ENCODE measurements at regions not wholly inside any gene's neighbourhood (a gene's known extent, or its start where the extent isn't known, plus 50 kb on each side); places are given as distances from the start of the nearest gene placed in this dataset.

DNA sequence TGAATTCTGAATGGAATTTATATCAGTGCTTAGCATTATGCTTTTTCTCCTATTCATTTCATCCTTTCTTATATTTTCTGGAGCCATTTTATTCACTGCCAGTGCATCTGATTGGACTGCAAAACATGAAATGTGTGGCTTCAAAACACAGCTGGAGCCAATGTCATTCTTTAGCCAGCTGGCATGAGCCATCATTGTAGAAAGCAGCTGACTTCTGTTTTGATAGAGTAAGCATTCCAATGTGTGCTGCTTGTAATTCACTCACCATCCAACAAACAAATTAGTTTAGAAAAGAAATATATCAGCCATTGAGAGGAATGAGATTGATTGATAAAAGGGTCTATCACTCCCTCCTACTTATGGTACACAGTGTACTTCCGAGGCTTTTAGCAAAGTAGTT lies 2616.0 kb downstream of the ARAP2 start:
- Histone ChIP-seq H3K27me3 (no peaks in the 10 kb centered on the region), H3K27ac (no peak overlapping the region), H3K4me3 (no peak overlapping the region), H3K9me3 (no peaks in the 10 kb centered on the region), H3K4me1 (no peaks in the 10 kb centered on the region), H3K36me3 (no peaks in the 10 kb centered on the region)
- DNase-seq (ENCODE audit: low spot score in 2 of 2): no peak
- intact Hi-C loops (cut with DNase I; ENCODE audit: low total_unique reads): no loop called here
- TF ChIP-seq, protein P1, sequence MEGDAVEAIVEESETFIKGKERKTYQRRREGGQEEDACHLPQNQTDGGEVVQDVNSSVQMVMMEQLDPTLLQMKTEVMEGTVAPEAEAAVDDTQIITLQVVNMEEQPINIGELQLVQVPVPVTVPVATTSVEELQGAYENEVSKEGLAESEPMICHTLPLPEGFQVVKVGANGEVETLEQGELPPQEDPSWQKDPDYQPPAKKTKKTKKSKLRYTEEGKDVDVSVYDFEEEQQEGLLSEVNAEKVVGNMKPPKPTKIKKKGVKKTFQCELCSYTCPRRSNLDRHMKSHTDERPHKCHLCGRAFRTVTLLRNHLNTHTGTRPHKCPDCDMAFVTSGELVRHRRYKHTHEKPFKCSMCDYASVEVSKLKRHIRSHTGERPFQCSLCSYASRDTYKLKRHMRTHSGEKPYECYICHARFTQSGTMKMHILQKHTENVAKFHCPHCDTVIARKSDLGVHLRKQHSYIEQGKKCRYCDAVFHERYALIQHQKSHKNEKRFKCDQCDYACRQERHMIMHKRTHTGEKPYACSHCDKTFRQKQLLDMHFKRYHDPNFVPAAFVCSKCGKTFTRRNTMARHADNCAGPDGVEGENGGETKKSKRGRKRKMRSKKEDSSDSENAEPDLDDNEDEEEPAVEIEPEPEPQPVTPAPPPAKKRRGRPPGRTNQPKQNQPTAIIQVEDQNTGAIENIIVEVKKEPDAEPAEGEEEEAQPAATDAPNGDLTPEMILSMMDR (IDR thresholded peaks at IDR 0.05): no peak
- no peak for TF ChIP-seq POLR2A (IDR thresholded peaks at IDR 0.05)
- TF ChIP-seq POLR2AphosphoS5 (IDR thresholded peaks at IDR 0.05): no peak

DNA sequence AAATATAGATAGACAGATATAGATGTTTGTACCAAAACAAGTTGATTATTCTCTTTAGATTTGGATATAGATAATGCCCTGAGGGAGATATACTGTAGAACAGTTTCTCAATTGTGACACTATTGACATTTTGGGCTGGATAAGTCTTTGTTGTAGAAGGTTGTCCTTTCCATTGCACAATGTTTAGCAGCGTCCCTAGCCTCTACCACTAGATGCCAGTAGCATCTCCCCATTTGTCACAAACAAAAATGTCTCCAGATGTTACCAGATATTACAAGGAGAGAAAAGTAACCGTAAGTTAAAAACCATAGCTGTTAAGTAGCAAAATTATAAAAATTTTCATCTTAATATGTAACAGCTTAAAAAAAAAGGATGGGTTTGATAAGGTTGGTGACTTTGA lies 2595.3 kb downstream of the ARAP2 start:
- no peak for DNase-seq (ENCODE audit: low spot score in 2 of 2)
- H3K4me3 ChIP-seq: no peak overlapping the region

DNA sequence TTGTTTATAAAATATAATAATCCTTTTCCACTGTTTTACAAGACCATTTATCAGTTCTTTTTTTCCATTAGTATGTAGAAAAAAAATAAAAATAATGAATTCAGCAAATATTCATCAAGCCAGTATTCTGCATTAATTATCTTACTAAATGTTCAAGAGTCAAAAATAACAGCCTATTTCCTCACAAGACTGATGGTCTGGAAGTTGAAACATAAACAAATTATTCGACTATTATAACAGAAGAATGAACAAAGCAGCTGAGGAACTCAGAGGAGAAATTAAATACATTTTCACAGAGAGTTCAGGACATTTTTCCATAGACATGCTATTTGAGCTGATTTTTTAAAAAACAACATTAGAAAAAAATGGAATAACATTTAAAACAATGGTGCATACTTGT lies 2594.8 kb downstream of the ARAP2 start:
- Histone ChIP-seq H3K27ac (no peak overlapping the region), H3K27me3 (no peaks in the 10 kb centered on the region), H3K4me3 (no peak overlapping the region), H3K4me1 (no peaks in the 10 kb centered on the region), H3K9me3 (no peaks in the 10 kb centered on the region), H3K36me3 (no peaks in the 10 kb centered on the region)
- intact Hi-C loops (cut with DNase I; ENCODE audit: low total_unique reads): no loop called here
- no peak for DNase-seq (ENCODE audit: low spot score in 2 of 2)
- TF ChIP-seq POLR2AphosphoS5 (IDR thresholded peaks at IDR 0.05) (no peak), POLR2A (IDR thresholded peaks at IDR 0.05) (no peak)
- TF ChIP-seq, protein P1 (IDR thresholded peaks at IDR 0.05): no peak

More for the DNA sequence above, 2595.3 kb downstream of the ARAP2 start:
- Histone ChIP-seq H3K4me1 (no peaks in the 10 kb centered on the region), H3K9me3 (no peaks in the 10 kb centered on the region), H3K27ac (no peak overlapping the region), H3K27me3 (no peaks in the 10 kb centered on the region), H3K36me3 (no peaks in the 10 kb centered on the region)
- TF ChIP-seq, protein P1 (IDR thresholded peaks at IDR 0.05): peak in 1 of 3 donors; percentile 13
- TF ChIP-seq POLR2A (IDR thresholded peaks at IDR 0.05) (no peak), POLR2AphosphoS5 (IDR thresholded peaks at IDR 0.05) (no peak)
- intact Hi-C loops (cut with DNase I; ENCODE audit: low total_unique reads): no loop called here

DNA sequence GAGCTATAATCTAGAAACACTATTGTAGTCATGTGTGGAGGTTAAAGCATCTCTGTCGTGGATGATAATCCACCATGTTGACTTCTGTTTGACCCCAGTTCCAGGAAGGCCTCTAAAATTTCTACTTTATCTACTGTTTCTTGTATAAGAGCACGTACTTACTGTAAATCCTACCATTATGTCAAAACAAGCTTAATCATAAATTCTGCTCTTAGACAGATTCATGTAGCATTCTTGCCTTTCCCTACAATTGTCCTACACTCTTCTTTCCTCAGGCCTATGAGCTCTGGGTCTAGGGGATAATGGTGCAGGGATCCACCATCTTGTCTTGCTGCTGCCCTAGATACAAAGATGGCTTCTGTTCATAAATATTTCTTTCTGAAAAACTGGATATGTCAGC lies 2594.3 kb downstream of the ARAP2 start:
- intact Hi-C loops (cut with DNase I; ENCODE audit: low total_unique reads): no loop called here
- H3K36me3 ChIP-seq: no peaks in the 10 kb centered on the region
- TF ChIP-seq POLR2A (IDR thresholded peaks at IDR 0.05): no peak
- TF ChIP-seq, protein P1 (IDR thresholded peaks at IDR 0.05): no peak
- TF ChIP-seq POLR2AphosphoS5 (IDR thresholded peaks at IDR 0.05): no peak
- H3K9me3 ChIP-seq: no peaks in the 10 kb centered on the region
- no peak for DNase-seq (ENCODE audit: low spot score in 2 of 2)
- no peak overlapping the region for H3K4me3 ChIP-seq
- H3K27ac ChIP-seq: no peak overlapping the region
- H3K4me1 ChIP-seq: no peaks in the 10 kb centered on the region
- no peaks in the 10 kb centered on the region for H3K27me3 ChIP-seq

DNA sequence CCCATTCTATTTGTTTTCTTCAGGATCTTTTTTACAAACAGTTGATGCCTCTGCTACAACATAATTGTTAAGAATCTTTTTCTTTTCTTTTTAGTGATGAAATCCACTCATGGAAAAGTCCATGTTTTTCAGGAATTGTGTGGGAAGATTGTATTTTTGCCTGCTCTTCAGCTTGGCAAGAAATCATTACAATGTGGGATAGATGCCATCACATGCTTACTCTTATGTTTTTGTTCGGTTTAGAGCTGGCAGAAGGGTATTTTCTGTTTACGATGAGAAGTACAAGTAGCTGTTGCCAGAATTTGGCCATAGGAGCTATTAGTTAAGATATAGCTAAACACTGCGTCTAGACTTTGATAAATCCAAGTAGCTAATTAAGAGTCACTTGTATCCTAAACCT lies 2585.3 kb downstream of the ARAP2 start:
- Histone ChIP-seq H3K36me3 (no peaks in the 10 kb centered on the region), H3K27me3 (no peaks in the 10 kb centered on the region), H3K9me3 (peaks cover 5 to 17% of the 10 kb centered on the region in 2 donors), H3K4me3 (no peak overlapping the region), H3K4me1 (no peaks in the 10 kb centered on the region), H3K27ac (no peak overlapping the region)
- intact Hi-C loops (cut with DNase I; ENCODE audit: low total_unique reads): no loop called here
- TF ChIP-seq, protein P1 (IDR thresholded peaks at IDR 0.05): no peak
- TF ChIP-seq POLR2A (IDR thresholded peaks at IDR 0.05): no peak
- no peak for TF ChIP-seq POLR2AphosphoS5 (IDR thresholded peaks at IDR 0.05)
- no peak for DNase-seq (ENCODE audit: low spot score in 2 of 2)
